ENCODE measurements at regions not wholly inside any gene's neighbourhood (a gene's known extent, or its start where the extent isn't known, plus 50 kb on each side); places are given as distances from the start of the nearest gene placed in this dataset.

- TF ChIP-seq POLR2AphosphoS5 (IDR thresholded peaks at IDR 0.05; ENCODE audit: low read depth, low read length) (no peak), FOXP2 (optimal IDR thresholded peaks at IDR 0.05; ENCODE audit: borderline replicate concordance, extremely low read depth, extremely low read length, insufficient read depth) (no peak), SIN3A (IDR thresholded peaks at IDR 0.05; ENCODE audit: borderline replicate concordance, insufficient read depth, low read length) (no peak), REST (IDR thresholded peaks at IDR 0.05; ENCODE audit: insufficient read depth in 1 of 2, low read depth in 2 of 2, low read length in 2 of 2) (no peak), TAF1 (IDR thresholded peaks at IDR 0.05; ENCODE audit: borderline replicate concordance, insufficient read depth, low read length) (no peak)
Observed at GRCh38 chr2:180577567-180577966, 402.8 kb upstream of the UBE2E3 start.

- TF ChIP-seq POLR2AphosphoS5 (IDR thresholded peaks at IDR 0.05; ENCODE audit: low read depth, low read length) (no peak), REST (IDR thresholded peaks at IDR 0.05; ENCODE audit: insufficient read depth in 1 of 2, low read depth in 2 of 2, low read length in 2 of 2) (no peak), SIN3A (IDR thresholded peaks at IDR 0.05; ENCODE audit: borderline replicate concordance, insufficient read depth, low read length) (no peak), TAF1 (IDR thresholded peaks at IDR 0.05; ENCODE audit: borderline replicate concordance, insufficient read depth, low read length) (no peak), FOXP2 (optimal IDR thresholded peaks at IDR 0.05; ENCODE audit: borderline replicate concordance, extremely low read depth, extremely low read length, insufficient read depth) (no peak)
Observed at GRCh38 chr2:180573951-180574350, 406.5 kb upstream of the UBE2E3 start.

- TF ChIP-seq POLR2AphosphoS5 (IDR thresholded peaks at IDR 0.05; ENCODE audit: low read depth, low read length): no peak
- no peak for TF ChIP-seq FOXP2 (optimal IDR thresholded peaks at IDR 0.05; ENCODE audit: borderline replicate concordance, extremely low read depth, extremely low read length, insufficient read depth)
- TF ChIP-seq TAF1 (IDR thresholded peaks at IDR 0.05; ENCODE audit: borderline replicate concordance, insufficient read depth, low read length): no peak
- TF ChIP-seq SIN3A (IDR thresholded peaks at IDR 0.05; ENCODE audit: borderline replicate concordance, insufficient read depth, low read length): no peak
- TF ChIP-seq REST (IDR thresholded peaks at IDR 0.05; ENCODE audit: insufficient read depth in 1 of 2, low read depth in 2 of 2, low read length in 2 of 2): no peak
Observed at GRCh38 chr2:180572346-180572745, 408.1 kb upstream of the UBE2E3 start.

GRCh38 chr2:180571559-180571958 lies 408.8 kb upstream of the UBE2E3 start:
- TF ChIP-seq FOXP2 (optimal IDR thresholded peaks at IDR 0.05; ENCODE audit: borderline replicate concordance, extremely low read depth, extremely low read length, insufficient read depth) (no peak), REST (IDR thresholded peaks at IDR 0.05; ENCODE audit: insufficient read depth in 1 of 2, low read depth in 2 of 2, low read length in 2 of 2) (no peak), POLR2AphosphoS5 (IDR thresholded peaks at IDR 0.05; ENCODE audit: low read depth, low read length) (no peak), TAF1 (IDR thresholded peaks at IDR 0.05; ENCODE audit: borderline replicate concordance, insufficient read depth, low read length) (no peak), SIN3A (IDR thresholded peaks at IDR 0.05; ENCODE audit: borderline replicate concordance, insufficient read depth, low read length) (no peak)

GRCh38 chr2:180570864-180571263 lies 409.5 kb upstream of the UBE2E3 start:
- no peak for TF ChIP-seq SIN3A (IDR thresholded peaks at IDR 0.05; ENCODE audit: borderline replicate concordance, insufficient read depth, low read length)
- no peak for TF ChIP-seq TAF1 (IDR thresholded peaks at IDR 0.05; ENCODE audit: borderline replicate concordance, insufficient read depth, low read length)
- TF ChIP-seq REST (IDR thresholded peaks at IDR 0.05; ENCODE audit: insufficient read depth in 1 of 2, low read depth in 2 of 2, low read length in 2 of 2): no peak
